NCI-H345 treated with DMSO at 0.1 percent for 48 hours (cell line): ENCODE measurements at regions not wholly inside any gene's neighbourhood (a gene's known extent, or its start where the extent isn't known, plus 50 kb on each side); places are given as distances from the start of the nearest gene placed in this dataset.

ENCODE experiments used
- DNase-seq: peaks from one replicate; lab custom pipeline; 2025; ENCODE audit not compliant: unreplicated experiment; lab: John Stamatoyannopoulos, UW

GRCh38 chr1:212224102-212224501 is 61.1 kb upstream of the PPP2R5A start:
- DNase-seq = no peak

GRCh38 chr1:212225416-212225815 is 59.8 kb upstream of the PPP2R5A start:
- DNase-seq = no peak

GRCh38 chr1:212225871-212226302 is 59.3 kb upstream of the PPP2R5A start:
- DNase-seq = no peak

- no peak for DNase-seq
These were observed 58.7 kb upstream of the PPP2R5A start for GRCh38 chr1:212226467-212226866.

DNA sequence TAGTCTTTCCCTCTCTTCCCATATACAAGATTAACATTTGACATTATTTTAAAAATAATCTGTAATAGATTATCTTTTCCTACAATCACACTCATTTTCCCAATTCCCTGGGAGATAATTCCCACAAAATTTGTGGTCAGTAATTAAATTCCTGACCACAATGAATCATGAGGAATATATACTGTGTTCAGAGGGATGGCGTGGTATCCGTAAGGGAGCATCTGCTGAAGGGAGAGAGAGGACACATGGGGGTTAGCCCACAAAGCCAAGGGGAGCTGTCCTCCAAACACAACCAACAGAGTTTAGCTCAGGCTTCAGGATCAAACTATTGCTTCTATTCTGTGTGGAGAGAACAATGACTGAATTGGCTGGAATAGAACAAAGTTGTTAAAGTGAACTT is 57.1 kb upstream of the PPP2R5A start:
- no peak for DNase-seq

DNA sequence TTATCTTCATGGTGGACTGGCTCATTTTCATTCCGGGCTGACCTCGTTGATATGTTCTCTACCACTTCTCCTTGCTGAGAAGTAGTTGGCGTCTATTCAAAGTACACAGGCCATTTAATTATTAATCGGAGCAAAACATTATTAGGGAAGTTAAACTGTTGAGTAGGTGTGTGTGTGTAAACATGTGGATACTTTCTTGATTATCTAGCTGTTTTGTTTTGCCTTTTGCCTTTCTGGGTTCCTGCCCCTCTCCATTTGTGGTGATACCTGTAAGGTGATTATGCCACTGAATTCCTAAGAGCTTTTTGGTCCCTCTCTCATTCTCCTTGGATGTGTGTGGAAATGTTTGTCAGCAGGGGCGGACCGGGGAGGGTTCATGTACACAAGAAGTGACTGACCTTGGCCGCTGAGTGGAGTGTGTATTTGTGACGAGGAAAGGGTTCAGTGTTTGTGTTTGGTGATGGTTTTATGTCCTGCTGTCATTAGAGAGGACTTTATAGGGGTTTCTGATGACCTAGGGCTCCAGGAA is 56.6 kb upstream of the PPP2R5A start:
- no peak for DNase-seq

- no peak for DNase-seq
These were observed 55.6 kb upstream of the PPP2R5A start for GRCh38 chr1:212229654-212230053.

GRCh38 chr1:212230329-212230728 is 54.9 kb upstream of the PPP2R5A start:
- DNase-seq = no peak

- no peak for DNase-seq
These were observed 53.8 kb upstream of the PPP2R5A start for GRCh38 chr1:212231372-212231771.

- no peak for DNase-seq
These were observed 53.1 kb upstream of the PPP2R5A start for GRCh38 chr1:212232090-212232489.

- no peak for DNase-seq
These were observed 51.9 kb upstream of the PPP2R5A start for GRCh38 chr1:212233321-212233720.

- DNase-seq = peak; percentile 8
These were observed 50.5 kb upstream of the PPP2R5A start for GRCh38 chr1:212234431-212235395.
